Epithelial cell of proximal tubule (primary cell): ENCODE measurements at regions not wholly inside any gene's neighbourhood (a gene's known extent, or its start where the extent isn't known, plus 50 kb on each side); places are given as distances from the start of the nearest gene placed in this dataset.
A peak's percentile ranks its signal among the peaks of the same experiment; 100 is the strongest.

Experiments used
- DNase-seq: peaks from one replicate; pipeline ENCODE4 v3.0.0-alpha.2; 2011; ENCODE audit warnings: low read depth
- H3K4me3 ChIP-seq: 2 replicates; pipeline ENCODE4 v1.5.1; 2011; ENCODE audit warnings: low read depth, mild to moderate bottlenecking, low read length
- TF ChIP-seq, protein P1 (sequence below): conservative IDR thresholded peaks from 2 replicates; pipeline ENCODE4 v1.5.1; 2012; ENCODE audit warnings: low read depth, mild to moderate bottlenecking, low read length

DNA sequence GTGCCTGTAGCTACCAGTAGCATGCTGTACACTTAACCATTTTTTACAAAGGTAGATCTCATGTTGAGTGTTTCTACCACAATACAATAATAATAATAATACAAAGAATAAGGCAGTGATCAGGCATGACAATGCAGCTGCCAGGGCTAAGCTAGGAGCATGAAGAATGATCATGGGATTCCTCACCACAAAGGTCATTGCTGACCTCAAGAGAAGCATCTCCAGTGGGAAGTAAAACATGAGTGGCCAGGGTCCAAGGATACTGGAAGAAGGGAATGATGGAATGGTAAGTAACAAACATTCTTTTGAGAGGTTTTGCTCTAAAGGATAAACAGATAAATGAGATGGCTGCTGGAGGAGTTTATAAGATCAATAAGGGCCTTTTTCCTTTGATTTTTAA, 591.1 kb downstream of the TNS3 start:
- no peak overlapping the region for H3K4me3 ChIP-seq
- DNase-seq = no peak
- TF ChIP-seq, protein P1, sequence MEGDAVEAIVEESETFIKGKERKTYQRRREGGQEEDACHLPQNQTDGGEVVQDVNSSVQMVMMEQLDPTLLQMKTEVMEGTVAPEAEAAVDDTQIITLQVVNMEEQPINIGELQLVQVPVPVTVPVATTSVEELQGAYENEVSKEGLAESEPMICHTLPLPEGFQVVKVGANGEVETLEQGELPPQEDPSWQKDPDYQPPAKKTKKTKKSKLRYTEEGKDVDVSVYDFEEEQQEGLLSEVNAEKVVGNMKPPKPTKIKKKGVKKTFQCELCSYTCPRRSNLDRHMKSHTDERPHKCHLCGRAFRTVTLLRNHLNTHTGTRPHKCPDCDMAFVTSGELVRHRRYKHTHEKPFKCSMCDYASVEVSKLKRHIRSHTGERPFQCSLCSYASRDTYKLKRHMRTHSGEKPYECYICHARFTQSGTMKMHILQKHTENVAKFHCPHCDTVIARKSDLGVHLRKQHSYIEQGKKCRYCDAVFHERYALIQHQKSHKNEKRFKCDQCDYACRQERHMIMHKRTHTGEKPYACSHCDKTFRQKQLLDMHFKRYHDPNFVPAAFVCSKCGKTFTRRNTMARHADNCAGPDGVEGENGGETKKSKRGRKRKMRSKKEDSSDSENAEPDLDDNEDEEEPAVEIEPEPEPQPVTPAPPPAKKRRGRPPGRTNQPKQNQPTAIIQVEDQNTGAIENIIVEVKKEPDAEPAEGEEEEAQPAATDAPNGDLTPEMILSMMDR = no peak

- no peak overlapping the region for H3K4me3 ChIP-seq
- DNase-seq = no peak
- TF ChIP-seq, protein P1 = no peak
Measured at GRCh38 chr7:46989247-46989646, 592.7 kb downstream of the TNS3 start.

DNA sequence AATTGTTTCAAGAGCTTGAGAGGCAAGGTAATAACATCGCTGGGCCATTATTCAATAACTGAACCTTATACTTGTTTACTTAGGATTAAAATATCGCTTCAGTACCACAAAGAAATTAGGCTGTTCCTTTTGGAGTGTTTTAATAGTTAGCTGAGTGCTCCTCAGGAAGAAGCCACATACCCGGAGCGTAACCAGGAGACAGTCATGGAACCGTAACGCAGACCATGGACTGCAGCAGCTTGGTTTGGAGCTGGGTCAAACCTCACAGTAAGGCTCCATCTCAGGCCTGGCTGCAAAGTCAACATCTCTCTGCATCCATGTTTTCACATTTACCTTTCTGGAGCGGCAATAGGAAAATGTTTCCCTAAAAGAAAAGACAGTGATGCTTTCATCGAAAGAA, 599.0 kb downstream of the TNS3 start:
- TF ChIP-seq, protein P1 = no peak
- no peak for DNase-seq
- H3K4me3 ChIP-seq = no peak overlapping the region

DNA sequence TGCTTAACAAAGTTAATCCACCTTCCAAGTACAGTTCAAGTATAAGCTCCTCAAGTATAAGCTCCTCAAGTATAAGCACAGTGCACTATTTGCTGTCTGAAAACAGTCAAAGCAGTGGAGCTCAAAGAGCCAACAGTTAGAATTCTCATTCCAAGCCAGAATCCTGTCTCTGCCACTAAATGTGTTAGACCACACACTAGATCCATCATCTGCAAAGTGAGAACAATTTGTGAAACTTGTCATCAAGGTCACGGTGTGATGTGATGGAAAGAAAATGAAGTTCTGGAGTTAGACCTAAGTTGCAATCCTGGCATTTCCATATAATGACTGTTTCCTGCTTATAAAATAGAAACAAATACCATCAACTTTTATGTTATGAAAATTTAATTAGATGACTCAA, 602.5 kb downstream of the TNS3 start:
- TF ChIP-seq, protein P1 = no peak
- H3K4me3 ChIP-seq = no peak overlapping the region
- DNase-seq = no peak

GRCh38 chr7:46975493-46975892, 606.4 kb downstream of the TNS3 start:
- no peak for DNase-seq
- TF ChIP-seq, protein P1 = no peak
- H3K4me3 ChIP-seq = no peak overlapping the region

GRCh38 chr7:46972205-46972604, 609.7 kb downstream of the TNS3 start:
- peak; percentile 67 for DNase-seq
- TF ChIP-seq, protein P1 = no peak
- no peak overlapping the region for H3K4me3 ChIP-seq

DNA sequence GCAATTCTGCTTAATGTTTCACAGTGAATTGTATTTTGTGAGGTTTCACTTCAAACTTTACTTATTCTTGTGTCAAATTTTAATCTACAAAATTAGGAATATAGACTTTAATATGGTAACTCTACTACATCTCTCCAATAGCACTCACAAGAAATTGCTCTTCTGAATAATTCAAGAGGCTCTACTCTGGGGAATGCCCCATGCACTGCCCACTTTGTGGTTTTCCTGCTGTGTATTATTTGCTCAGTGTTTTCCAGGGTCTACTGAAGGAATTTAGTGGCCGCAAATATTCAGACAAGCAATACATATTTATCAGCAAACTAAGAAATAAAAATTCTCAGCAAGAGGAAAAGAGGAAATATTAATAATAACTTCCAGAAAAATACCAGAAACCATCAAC, 611.4 kb downstream of the TNS3 start:
- no peak for DNase-seq
- TF ChIP-seq, protein P1 = no peak
- H3K4me3 ChIP-seq = no peak overlapping the region
